HG02970 (cell line): ENCODE measurements at regions not wholly inside any gene's neighbourhood (a gene's known extent, or its start where the extent isn't known, plus 50 kb on each side); places are given as distances from the start of the nearest gene placed in this dataset.
"Not testable (repeated sequence)": the region's sequence is repeated elsewhere in the genome, so short reads cannot be mapped to it uniquely, and the experiment has no call there.

Source experiments
- ATAC-seq: cut with Tn5 transposase; IDR thresholded peaks from one replicate; pipeline ENCODE4 v1.9.1; 2021; ENCODE audit warnings: mild to moderate bottlenecking, moderate library complexity, moderate number of reproducible peaks; ENCODE audit not compliant: unreplicated experiment, low FRiP score

DNA sequence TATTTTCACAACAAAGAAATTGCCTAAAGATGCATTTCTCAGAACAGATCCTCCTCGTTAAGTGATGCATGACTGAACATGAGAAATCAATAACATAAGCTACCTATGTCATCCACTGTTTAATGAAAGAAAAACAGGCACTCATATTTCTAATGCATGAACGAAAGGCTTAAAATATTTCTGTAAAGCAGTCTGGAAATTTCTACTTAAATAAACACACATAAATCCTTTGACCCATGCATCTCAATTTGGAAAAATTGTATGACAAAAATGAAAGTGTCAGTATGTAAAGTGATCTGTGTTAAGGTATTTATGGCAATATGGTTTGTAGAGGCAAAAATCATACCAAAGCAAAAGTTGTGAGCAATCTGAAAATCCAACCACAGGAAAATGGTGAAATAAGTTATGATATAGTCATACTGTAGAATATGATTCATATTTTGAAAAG, 399.2 kb upstream of the GRAMD2B start:
- no peak for ATAC-seq

- ATAC-seq, result no peak
Measured at GRCh38 chr5:126027149-126027548, 396.1 kb upstream of the GRAMD2B start.

DNA sequence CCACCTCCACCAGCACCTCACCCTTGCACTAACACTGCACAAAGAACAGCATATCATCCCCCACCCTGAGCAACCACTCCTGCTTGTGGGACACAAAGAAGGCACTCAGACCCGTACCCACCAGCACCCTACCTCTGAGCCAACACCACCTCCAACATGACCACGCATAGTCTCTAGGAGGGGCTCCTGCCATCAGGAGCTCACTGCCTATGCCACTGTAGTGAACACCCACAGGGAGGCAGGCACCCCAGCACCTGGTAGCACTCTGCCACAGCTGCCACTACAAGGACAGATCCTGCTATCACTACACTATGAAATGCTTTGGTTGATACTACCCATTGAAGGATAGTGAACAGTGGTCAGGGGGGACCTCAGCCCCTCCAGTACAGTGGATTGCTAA, 395.6 kb upstream of the GRAMD2B start:
- ATAC-seq, result no peak

DNA sequence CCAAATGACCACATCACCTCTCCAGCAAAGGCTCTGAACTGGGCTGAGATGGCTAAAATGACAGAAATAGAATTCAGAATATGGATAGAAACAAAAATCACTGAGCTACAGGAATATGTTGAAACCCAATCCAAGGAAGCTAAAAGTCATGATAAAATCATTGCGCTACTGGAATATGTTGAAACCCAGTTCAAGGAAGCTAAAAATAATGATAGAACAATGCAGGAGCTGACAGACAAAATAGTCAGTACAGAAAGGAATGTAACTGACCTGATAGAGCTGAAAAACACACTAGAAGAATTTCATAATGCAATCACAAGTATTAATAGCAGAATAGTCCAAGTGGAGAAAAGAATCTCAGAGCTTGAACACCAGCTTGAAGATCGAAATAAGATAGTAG, 394.9 kb upstream of the GRAMD2B start:
- ATAC-seq, result no peak

DNA sequence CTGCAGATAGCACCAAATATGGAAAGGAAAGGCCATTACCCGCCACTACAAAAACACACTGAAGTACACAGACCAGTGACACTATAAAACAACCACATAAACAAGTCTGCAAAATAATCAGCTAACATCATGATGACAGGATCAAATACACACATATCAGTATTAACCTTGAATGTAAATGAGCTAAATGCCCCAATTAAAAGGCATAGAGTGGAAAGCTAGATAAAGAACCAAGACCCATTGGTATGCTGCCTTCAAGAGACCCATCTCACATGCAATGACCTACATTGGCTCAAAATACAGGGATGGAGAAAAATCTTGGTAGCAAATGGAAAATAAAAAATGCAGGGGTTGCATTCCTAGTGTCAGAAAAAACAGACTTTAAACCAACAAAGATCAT, 393.9 kb upstream of the GRAMD2B start:
- not testable (repeated sequence) for ATAC-seq

- ATAC-seq, result no peak
Measured at GRCh38 chr5:126030698-126031097, 392.5 kb upstream of the GRAMD2B start.

- ATAC-seq, result no peak
Measured at GRCh38 chr5:126031989-126032716, 391.1 kb upstream of the GRAMD2B start.

DNA sequence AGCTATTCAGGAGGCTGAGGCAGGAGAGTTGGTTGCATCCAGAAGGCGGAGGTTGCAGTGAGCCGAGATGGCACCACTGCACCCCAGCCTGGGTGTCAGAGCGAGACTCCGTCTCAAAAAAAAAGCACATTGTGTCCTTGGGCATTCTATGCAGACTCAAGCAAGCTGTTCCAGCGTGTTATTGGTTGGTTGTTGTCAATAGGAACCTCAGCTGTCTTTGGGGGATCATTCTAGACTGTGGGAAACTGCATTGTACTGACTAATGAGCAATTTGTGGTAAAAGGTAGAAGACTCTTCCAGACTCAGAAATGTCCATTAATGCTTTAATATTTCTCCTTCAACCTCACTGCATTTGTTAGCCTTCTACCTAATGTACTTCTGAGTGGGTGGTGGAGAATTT, 379.5 kb upstream of the GRAMD2B start:
- ATAC-seq, result no peak

- ATAC-seq, result no peak
Measured at GRCh38 chr5:126044111-126044668, 379.0 kb upstream of the GRAMD2B start.

DNA sequence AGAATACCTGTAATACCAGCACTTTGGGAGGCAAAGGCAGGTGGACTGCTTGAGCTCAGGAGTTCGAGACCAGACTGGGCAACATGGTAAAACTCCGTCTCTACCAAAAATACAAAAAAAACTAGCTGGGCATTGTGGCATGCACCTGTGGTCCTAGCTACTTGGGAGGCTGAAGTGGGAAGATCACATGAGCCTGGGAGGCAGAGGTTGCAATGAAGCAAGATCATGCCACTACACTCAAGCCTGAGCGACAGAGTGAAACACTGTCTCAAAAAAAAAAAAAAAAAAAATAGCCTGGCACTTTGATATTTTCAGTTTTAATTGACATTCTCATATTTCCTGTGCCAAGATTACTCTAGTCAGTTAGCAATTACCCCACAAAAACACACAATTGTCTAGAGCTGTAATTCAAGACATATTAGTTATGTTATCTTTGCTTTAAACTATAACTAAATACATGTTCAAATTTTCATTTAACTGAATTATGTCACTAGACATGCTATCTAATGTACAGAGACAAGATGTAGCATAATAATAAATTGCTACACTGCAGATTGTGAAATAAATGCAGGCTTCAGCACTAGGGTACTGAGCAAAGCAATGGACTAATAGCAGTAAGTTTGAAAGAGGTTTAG, 378.2 kb upstream of the GRAMD2B start:
- no peak for ATAC-seq

- no peak for ATAC-seq
Measured at GRCh38 chr5:126046318-126046717, 376.9 kb upstream of the GRAMD2B start.

DNA sequence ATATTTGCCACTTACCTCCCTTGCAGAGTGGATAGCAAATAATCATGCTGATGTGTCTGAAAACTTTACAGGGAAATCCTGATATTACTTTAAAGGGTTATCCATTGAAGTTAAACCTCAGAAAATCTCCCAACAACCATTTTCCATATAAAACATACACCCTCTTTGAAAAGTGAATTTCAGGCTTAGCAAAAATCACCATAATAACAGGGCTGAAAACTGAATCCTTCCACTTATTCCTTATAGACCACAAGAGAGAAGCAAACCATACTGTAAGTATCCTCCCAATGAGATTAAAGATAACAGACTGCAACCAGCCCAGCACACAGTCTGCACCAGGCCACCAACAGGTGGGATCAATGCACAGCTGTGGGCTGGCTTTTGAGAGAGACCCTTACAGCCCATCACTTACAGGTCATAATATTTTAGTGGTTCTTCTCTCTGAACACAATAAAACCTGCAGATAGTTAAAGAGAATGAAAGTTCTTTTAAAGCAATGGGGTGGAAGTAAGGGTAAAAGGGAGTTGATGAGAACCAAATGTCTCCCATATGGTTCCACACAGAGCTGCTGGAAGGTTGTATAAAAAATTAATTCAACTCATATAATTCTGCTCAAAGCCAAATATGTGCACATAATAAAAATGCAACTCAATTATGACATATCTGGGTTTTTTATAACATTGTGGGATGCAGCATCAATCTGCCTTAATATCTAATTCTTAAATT, 376.2 kb upstream of the GRAMD2B start:
- no peak for ATAC-seq

DNA sequence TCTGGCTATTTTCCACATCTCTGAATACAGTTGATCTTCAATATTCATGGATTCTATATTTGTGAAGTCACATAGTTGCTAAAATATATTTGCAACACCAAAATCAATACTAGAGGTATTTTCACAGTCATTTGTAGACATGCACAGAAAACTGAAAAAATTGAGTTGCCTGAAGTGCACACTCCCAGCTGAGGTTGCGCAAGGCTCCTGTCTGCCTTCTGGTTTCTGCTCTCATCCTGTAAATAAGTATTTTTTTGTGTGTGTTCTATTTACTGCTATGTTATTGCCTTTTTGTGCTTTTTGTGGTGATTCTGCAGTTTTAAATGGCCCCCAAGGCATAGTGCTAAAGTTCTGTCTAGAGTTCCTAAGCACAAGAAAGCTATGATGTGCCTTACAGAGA, 371.1 kb upstream of the GRAMD2B start:
- no peak for ATAC-seq

GRCh38 chr5:126052791-126053190, 370.4 kb upstream of the GRAMD2B start:
- no peak for ATAC-seq

DNA sequence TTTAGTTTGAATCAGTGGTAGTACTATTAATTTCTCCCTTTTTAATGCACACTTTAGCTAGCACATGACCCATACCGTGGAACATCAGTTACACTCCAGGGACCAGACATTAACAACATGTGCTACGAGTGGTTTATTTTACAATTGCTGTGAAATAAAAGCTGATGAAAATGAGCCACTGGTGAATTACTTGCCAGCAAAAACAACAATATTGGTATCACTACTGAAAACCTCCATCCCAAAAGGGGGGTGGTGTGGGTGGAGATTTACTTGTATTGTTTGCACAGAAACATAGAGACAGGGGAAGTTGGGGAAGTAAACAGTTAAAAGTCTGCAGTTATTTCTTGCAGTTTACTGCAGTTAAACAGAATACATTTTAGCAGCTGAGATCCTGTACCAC, 369.6 kb upstream of the GRAMD2B start:
- ATAC-seq, result no peak

GRCh38 chr5:126054577-126055347, 368.4 kb upstream of the GRAMD2B start:
- ATAC-seq, result no peak

DNA sequence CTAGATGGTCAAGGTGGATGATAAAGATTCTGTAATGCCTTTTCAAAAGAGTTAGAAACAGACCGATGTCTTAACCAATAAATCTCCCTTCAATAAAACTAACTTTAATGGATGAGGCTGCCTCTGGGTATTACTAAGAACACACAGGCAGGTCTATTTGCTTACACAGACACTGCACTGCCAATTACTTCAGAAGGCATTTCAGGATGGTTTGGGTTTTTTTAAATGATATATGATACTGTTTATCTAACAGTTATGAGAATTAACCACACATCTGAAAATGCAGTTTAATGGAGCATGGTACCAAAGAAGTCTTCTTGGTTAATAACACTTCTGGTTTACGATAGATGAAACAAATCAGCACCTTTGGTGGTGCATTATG, 367.9 kb upstream of the GRAMD2B start:
- ATAC-seq, result no peak

- ATAC-seq, result no peak
Measured at GRCh38 chr5:126056352-126056751, 366.9 kb upstream of the GRAMD2B start.

DNA sequence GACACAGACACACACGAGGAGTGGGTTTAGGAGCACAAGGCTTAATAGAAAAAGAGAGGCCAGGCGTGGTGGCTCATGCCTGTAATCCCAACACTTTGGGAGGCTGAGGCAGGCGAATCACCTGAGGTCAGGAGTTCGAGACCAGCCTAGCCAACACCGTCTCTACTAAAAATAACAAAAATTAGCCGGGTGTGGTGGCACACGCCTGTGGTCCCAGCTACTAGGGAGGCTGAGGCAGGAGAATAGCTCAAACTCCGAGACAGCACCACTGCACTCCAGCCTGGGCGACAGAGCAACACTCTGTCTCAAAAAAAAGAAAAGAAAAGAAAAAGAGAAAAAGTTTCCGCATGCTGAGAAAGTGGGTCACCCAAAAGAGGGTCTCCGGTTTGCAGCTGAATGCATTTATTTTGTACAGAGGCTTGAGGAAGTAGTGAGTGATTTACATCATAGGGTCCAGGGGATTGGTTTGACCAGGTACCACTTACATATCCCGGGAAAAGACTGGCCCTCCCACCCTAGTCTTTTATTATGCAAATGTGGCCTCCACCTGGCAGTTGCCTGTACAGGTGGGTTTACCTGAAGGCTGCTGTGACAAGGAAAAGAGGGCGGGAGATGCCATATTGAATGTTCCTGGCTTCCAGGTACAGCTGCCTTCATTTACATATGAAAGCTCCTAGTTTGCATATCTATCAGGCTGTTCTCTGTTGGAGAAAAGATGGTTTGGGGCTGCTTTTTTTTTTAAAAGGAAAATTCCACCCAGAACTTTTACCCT, 366.2 kb upstream of the GRAMD2B start:
- ATAC-seq, result no peak

- not testable (repeated sequence) for ATAC-seq
Measured at GRCh38 chr5:126058392-126058791, 364.8 kb upstream of the GRAMD2B start.
